Left ventricle myocardium inferior (tissue), 1 donor: ENCODE measurements at regions not wholly inside any gene's neighbourhood (a gene's known extent, or its start where the extent isn't known, plus 50 kb on each side); places are given as distances from the start of the nearest gene placed in this dataset.

Experiments used
- DNase-seq: peaks from one replicate; pipeline ENCODE4 v3.0.0-alpha.2; 2020
- H3K27ac ChIP-seq: fragments of 200-600 bp; replicated peaks from 2 replicates; pipeline ENCODE4 v1.8.0; 2021
- H3K27me3 ChIP-seq: fragments of 200-600 bp; 2 replicates; pipeline ENCODE4 v1.8.0; 2021; ENCODE audit warnings: low read depth
- H3K36me3 ChIP-seq: fragments of 200-600 bp; 2 replicates; pipeline ENCODE4 v1.8.0; 2021
- H3K4me1 ChIP-seq: fragments of 200-600 bp; 2 replicates; pipeline ENCODE4 v1.8.0; 2021
- H3K4me3 ChIP-seq: fragments of 200-600 bp; 2 replicates; pipeline ENCODE4 v1.8.0; 2021; ENCODE audit warnings: mild to moderate bottlenecking, moderate library complexity
- H3K9me3 ChIP-seq: fragments of 200-600 bp; replicated peaks from 2 replicates; pipeline ENCODE4 v1.8.0; 2021
- CTCF ChIP-seq: fragments of 200-600 bp; IDR thresholded peaks from 2 replicates; pipeline ENCODE4 v1.8.0; 2021; ENCODE audit warnings: antibody characterized with exemption, mild to moderate bottlenecking, borderline replicate concordance
- intact Hi-C: fragments of 100-400 bp; cut with micrococcal nuclease; formaldehyde crosslinking; loops from one replicate; pipeline ENCODE4 v1.11.0; 2022
- donor health status: DM: no; HTN: yes; CAD: no; lungs with severe emphysema.

- Histone ChIP-seq H3K27me3 (peaks cover 28% of the 10 kb centered on the region), H3K4me3 (no peak overlapping the region), H3K27ac (no peak overlapping the region), H3K4me1 (no peaks in the 10 kb centered on the region), H3K36me3 (no peaks in the 10 kb centered on the region), H3K9me3 (peaks cover 10% of the 10 kb centered on the region)
- intact Hi-C loops: no loop called here
- DNase-seq: no peak
- TF ChIP-seq CTCF: no peak
These were observed 71.7 kb upstream of the RUFY1 start for GRCh38 chr5:179478624-179479023.

GRCh38 chr5:179475208-179475751, 75.1 kb upstream of the RUFY1 start:
- H3K27me3 ChIP-seq: peaks cover 22% of the 10 kb centered on the region
- H3K36me3 ChIP-seq: no peaks in the 10 kb centered on the region
- H3K4me3 ChIP-seq: no peak overlapping the region
- peaks cover 2% of the 10 kb centered on the region for H3K9me3 ChIP-seq
- intact Hi-C loops: no loop called here
- no peaks in the 10 kb centered on the region for H3K4me1 ChIP-seq
- DNase-seq: no peak
- H3K27ac ChIP-seq: no peak overlapping the region
- no peak for TF ChIP-seq CTCF

- no peak overlapping the region for H3K4me3 ChIP-seq
- intact Hi-C loops: no loop called here
- no peaks in the 10 kb centered on the region for H3K9me3 ChIP-seq
- no peak for TF ChIP-seq CTCF
- DNase-seq: no peak
- H3K27ac ChIP-seq: no peak overlapping the region
- no peaks in the 10 kb centered on the region for H3K4me1 ChIP-seq
- no peaks in the 10 kb centered on the region for H3K36me3 ChIP-seq
- H3K27me3 ChIP-seq: peaks cover 25% of the 10 kb centered on the region
These were observed 77.7 kb upstream of the RUFY1 start for GRCh38 chr5:179472641-179473040.

GRCh38 chr5:179472174-179472573, 78.2 kb upstream of the RUFY1 start:
- DNase-seq: no peak
- Histone ChIP-seq H3K9me3 (no peaks in the 10 kb centered on the region), H3K27ac (no peak overlapping the region), H3K4me1 (no peaks in the 10 kb centered on the region), H3K4me3 (no peak overlapping the region), H3K27me3 (peaks cover 25% of the 10 kb centered on the region), H3K36me3 (no peaks in the 10 kb centered on the region)
- TF ChIP-seq CTCF: no peak
- intact Hi-C loops: no loop called here

GRCh38 chr5:179470201-179470600, 80.2 kb upstream of the RUFY1 start:
- Histone ChIP-seq H3K36me3 (no peaks in the 10 kb centered on the region), H3K27me3 (peaks cover 17% of the 10 kb centered on the region), H3K9me3 (peaks cover 6% of the 10 kb centered on the region), H3K4me3 (no peak overlapping the region), H3K4me1 (no peaks in the 10 kb centered on the region), H3K27ac (no peak overlapping the region)
- DNase-seq: no peak
- intact Hi-C loops: no loop called here
- no peak for TF ChIP-seq CTCF

GRCh38 chr5:179468696-179469095, 81.7 kb upstream of the RUFY1 start:
- no peak for TF ChIP-seq CTCF
- H3K27ac ChIP-seq: no peak overlapping the region
- intact Hi-C loops: no loop called here
- peaks cover 21% of the 10 kb centered on the region for H3K9me3 ChIP-seq
- peaks cover 12% of the 10 kb centered on the region for H3K27me3 ChIP-seq
- H3K4me3 ChIP-seq: no peak overlapping the region
- no peaks in the 10 kb centered on the region for H3K4me1 ChIP-seq
- no peak for DNase-seq
- H3K36me3 ChIP-seq: no peaks in the 10 kb centered on the region
